SK-N-MC (cell line): ENCODE measurements at regions not wholly inside any gene's neighbourhood (a gene's known extent, or its start where the extent isn't known, plus 50 kb on each side); places are given as distances from the start of the nearest gene placed in this dataset.

Source experiments
- EZH2 ChIP-seq: fragments of 200-600 bp; sonication (generic); IDR thresholded peaks from one replicate; pipeline ENCODE4 v1.6.1; 2017; ENCODE audit warnings: antibody characterized with exemption
- POLR2AphosphoS5 ChIP-seq: IDR thresholded peaks from 2 replicates; pipeline ENCODE4 v1.6.1; 2012; ENCODE audit warnings: mild to moderate bottlenecking, low read depth, low read length, borderline replicate concordance

DNA sequence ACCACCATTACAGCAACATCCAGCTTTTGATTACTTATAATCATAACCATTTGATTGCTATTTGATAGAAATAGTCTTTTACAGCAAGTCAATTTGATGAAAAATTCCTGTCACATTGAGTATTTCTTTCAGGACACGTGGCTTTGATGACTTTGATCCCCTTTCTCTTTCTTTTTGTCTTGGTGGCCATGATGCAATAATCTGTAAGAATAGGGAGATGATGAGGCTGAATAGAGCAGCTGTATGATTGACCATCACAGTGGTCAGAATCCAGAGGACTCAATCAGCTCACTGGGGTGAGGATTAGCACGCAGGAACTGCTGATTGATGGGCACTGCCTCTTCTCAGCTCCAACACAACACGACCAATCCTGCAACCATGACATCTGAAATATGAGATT is 262.7 kb downstream of the PARP8 start:
- no peak for TF ChIP-seq EZH2
- no peak for TF ChIP-seq POLR2AphosphoS5
